ENCODE measurements at regions not wholly inside any gene's neighbourhood (a gene's known extent, or its start where the extent isn't known, plus 50 kb on each side); places are given as distances from the start of the nearest gene placed in this dataset.

DNA sequence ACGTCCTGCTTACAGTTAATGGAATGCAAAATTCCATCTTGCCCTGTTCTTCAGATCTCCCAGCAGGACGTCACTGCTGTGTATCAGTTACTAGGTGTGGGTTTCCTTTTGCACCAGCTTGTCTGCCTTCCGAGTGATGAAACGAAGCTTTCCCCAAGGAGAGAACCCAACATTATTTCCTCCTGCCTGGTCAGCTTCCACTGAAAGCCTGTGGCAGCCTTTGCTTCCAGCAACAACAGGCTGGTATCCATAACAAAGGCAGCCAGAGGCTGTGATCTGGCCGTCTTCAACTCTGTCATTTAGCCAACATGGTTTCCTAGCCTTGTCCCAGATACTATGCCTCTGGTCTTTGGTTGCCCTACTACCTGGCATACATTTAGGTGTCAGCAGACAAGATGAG lies 78.9 kb upstream of the HEY2 start:
- Histone ChIP-seq H3K9ac (ENCODE audit: low read depth, low read length) (no peak overlapping the region), H3K4me3 (ENCODE audit: low read length) (peak overlapping the region; percentile 2; the same call in 1 of the 2 replicates), H3K36me3 (ENCODE audit: insufficient read depth, low read depth, low read length) (no peaks in the 10 kb centered on the region), H3K27ac (ENCODE audit: low read length) (no peak overlapping the region), H3K4me1 (ENCODE audit: insufficient read depth, low read length) (peaks cover 11% of the 10 kb centered on the region), H3K27me3 (ENCODE audit: insufficient read depth, low read length) (no peaks in the 10 kb centered on the region), H3K9me3 (ENCODE audit: insufficient read depth, low read depth, low read length) (no peaks in the 10 kb centered on the region)

DNA sequence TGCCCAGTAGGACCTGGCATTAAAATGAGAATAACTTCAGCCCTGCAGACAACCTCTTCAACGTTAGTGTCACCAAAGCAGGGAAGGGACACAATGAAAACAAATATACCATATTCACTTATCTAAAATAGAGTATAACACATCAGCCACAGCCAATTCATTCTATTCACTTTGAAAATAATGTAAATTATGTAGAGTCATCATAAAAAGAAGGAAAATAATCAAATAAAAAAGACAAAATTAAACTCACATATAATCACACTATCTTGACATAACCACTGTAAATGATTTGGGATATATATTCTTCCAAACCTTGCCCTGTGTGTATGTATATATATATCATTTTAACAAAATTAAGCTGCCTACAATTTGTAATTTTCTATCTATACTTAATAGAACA lies 78.1 kb upstream of the HEY2 start:
- H3K9ac ChIP-seq (ENCODE audit: low read depth, low read length) = no peak overlapping the region
- H3K4me1 ChIP-seq (ENCODE audit: insufficient read depth, low read length) = peaks cover 11% of the 10 kb centered on the region
- H3K4me3 ChIP-seq (ENCODE audit: low read length) = peak overlapping the region; percentile 2; the same call in 1 of the 2 replicates
- no peaks in the 10 kb centered on the region for H3K36me3 ChIP-seq (ENCODE audit: insufficient read depth, low read depth, low read length)
- H3K27me3 ChIP-seq (ENCODE audit: insufficient read depth, low read length) = no peaks in the 10 kb centered on the region
- H3K9me3 ChIP-seq (ENCODE audit: insufficient read depth, low read depth, low read length) = no peaks in the 10 kb centered on the region
- no peak overlapping the region for H3K27ac ChIP-seq (ENCODE audit: low read length)

DNA sequence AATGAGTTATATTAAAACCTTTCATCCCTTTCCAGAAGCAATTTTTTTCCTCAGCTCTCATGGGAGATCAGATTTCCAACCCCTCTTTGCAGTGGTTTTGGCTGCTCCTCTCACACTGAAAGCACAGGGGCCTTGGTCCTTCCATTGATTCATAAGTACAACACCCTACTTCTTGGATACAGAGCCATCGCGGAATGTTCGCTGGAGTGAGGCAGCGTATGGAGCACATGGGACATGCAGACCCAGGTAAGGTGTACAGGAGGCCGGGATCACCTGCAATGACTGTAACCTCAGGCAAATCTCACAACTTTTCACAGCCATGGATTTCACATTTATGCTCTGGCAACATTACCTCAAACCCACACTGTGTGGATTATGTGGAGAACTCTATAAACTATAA lies 75.2 kb upstream of the HEY2 start:
- no peaks in the 10 kb centered on the region for H3K9me3 ChIP-seq (ENCODE audit: insufficient read depth, low read depth, low read length)
- no peaks in the 10 kb centered on the region for H3K36me3 ChIP-seq (ENCODE audit: insufficient read depth, low read depth, low read length)
- H3K9ac ChIP-seq (ENCODE audit: low read depth, low read length) = no peak overlapping the region
- H3K4me3 ChIP-seq (ENCODE audit: low read length) = no peak overlapping the region
- H3K4me1 ChIP-seq (ENCODE audit: insufficient read depth, low read length) = peaks cover 18% of the 10 kb centered on the region
- H3K27ac ChIP-seq (ENCODE audit: low read length) = no peak overlapping the region
- no peaks in the 10 kb centered on the region for H3K27me3 ChIP-seq (ENCODE audit: insufficient read depth, low read length)

DNA sequence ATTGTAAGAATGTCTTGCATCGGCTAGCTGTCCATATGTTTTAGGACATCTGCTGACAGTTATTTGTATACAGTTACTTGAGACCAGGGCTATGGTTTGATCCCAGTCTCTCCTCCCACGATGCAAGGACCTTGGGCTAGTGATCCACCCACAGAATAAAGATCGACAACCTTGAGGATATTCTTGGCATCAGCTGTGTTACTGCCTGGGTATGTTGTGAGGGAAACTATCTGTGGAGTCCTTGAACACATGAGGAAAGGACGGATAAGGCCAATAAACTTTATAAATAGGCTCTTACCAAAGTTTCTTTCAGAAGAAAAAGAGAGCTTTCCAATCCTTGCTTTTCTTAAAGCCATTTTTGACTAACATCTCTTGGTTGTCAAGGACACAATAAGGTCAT lies 70.8 kb upstream of the HEY2 start:
- Histone ChIP-seq H3K4me1 (ENCODE audit: insufficient read depth, low read length) (peaks cover 13% of the 10 kb centered on the region; the same call in 1 of the 2 replicates), H3K9me3 (ENCODE audit: insufficient read depth, low read depth, low read length) (no peaks in the 10 kb centered on the region), H3K9ac (ENCODE audit: low read depth, low read length) (no peak overlapping the region), H3K36me3 (ENCODE audit: insufficient read depth, low read depth, low read length) (no peaks in the 10 kb centered on the region), H3K27ac (ENCODE audit: low read length) (no peak overlapping the region), H3K4me3 (ENCODE audit: low read length) (no peak overlapping the region), H3K27me3 (ENCODE audit: insufficient read depth, low read length) (no peaks in the 10 kb centered on the region)

DNA sequence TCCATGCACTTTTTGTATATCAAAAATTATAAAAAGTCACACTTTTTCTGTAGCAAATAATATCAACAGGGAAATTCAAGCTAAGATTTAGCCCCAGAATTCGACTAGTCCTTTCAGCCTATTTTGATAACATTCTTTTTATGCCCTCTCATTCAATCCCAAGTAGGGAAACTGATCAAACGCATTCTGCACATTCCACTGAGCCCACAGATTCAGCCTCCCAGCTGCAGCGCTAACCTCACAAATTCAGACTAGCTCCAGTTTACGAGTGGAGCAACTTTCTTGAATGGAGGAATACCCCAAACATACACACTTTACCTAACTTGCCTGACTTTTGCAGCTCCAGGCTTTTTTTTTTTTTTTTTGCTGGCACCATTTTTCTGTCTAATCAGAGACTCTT lies 70.3 kb upstream of the HEY2 start:
- Histone ChIP-seq H3K27ac (ENCODE audit: low read length) (no peak overlapping the region), H3K27me3 (ENCODE audit: insufficient read depth, low read length) (no peaks in the 10 kb centered on the region), H3K9ac (ENCODE audit: low read depth, low read length) (no peak overlapping the region), H3K4me3 (ENCODE audit: low read length) (no peak overlapping the region), H3K36me3 (ENCODE audit: insufficient read depth, low read depth, low read length) (no peaks in the 10 kb centered on the region), H3K9me3 (ENCODE audit: insufficient read depth, low read depth, low read length) (no peaks in the 10 kb centered on the region), H3K4me1 (ENCODE audit: insufficient read depth, low read length) (peaks cover 13% of the 10 kb centered on the region; the same call in 1 of the 2 replicates)

DNA sequence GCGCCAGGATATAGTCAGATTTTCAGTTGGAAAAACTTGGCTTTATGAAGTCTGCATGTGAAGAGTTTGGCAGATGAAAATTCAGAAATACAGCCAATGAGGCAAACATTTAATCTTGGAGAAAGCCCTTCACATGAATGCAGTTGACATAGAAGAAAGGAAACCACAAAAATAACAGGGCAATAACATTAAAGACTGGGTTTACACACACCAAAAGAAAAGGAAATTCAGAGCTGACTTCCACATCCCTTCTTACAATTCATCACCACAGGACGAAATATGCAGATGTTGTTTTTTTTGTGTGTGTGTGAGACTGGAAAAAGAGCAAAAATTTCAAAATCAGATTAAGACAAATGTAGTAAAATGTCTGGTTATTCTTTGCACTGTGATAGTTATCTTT lies 69.8 kb upstream of the HEY2 start:
- peaks cover 3% of the 10 kb centered on the region; the same call in 1 of the 2 replicates for H3K9me3 ChIP-seq (ENCODE audit: insufficient read depth, low read depth, low read length)
- H3K36me3 ChIP-seq (ENCODE audit: insufficient read depth, low read depth, low read length) = no peaks in the 10 kb centered on the region
- no peak overlapping the region for H3K9ac ChIP-seq (ENCODE audit: low read depth, low read length)
- peaks cover 13% of the 10 kb centered on the region; the same call in 1 of the 2 replicates for H3K4me1 ChIP-seq (ENCODE audit: insufficient read depth, low read length)
- H3K27me3 ChIP-seq (ENCODE audit: insufficient read depth, low read length) = no peaks in the 10 kb centered on the region
- H3K27ac ChIP-seq (ENCODE audit: low read length) = no peak overlapping the region
- 0 out of 2 replicates have a peak overlapping the region, but pooled peaks have one; percentile 6 for H3K4me3 ChIP-seq (ENCODE audit: low read length)

DNA sequence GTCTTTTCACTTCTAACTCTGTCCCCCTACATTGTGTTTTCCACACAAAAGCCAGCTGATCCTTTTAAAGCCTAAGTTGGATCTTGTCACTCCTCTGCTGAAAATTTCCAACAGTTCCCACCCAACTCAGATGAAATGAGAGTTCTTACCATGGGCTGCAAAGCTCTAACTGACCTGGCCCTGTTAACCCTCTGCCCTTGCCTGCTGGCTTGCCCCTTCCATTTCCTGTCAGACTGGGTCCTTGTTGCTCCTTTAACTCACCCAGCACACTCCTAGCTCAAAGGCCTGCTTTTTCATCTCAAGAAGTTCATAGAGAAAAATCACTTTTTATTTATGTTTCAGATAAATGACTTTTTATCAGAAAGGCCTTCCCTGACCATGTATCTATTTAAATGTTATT lies 66.5 kb upstream of the HEY2 start:
- peaks cover 28% of the 10 kb centered on the region; the same call in 1 of the 2 replicates for H3K9me3 ChIP-seq (ENCODE audit: insufficient read depth, low read depth, low read length)
- no peaks in the 10 kb centered on the region for H3K36me3 ChIP-seq (ENCODE audit: insufficient read depth, low read depth, low read length)
- H3K27me3 ChIP-seq (ENCODE audit: insufficient read depth, low read length) = no peaks in the 10 kb centered on the region
- H3K9ac ChIP-seq (ENCODE audit: low read depth, low read length) = no peak overlapping the region
- peaks cover 13% of the 10 kb centered on the region; the same call in 1 of the 2 replicates for H3K4me1 ChIP-seq (ENCODE audit: insufficient read depth, low read length)
- no peak overlapping the region for H3K27ac ChIP-seq (ENCODE audit: low read length)
- H3K4me3 ChIP-seq (ENCODE audit: low read length) = no peak overlapping the region

DNA sequence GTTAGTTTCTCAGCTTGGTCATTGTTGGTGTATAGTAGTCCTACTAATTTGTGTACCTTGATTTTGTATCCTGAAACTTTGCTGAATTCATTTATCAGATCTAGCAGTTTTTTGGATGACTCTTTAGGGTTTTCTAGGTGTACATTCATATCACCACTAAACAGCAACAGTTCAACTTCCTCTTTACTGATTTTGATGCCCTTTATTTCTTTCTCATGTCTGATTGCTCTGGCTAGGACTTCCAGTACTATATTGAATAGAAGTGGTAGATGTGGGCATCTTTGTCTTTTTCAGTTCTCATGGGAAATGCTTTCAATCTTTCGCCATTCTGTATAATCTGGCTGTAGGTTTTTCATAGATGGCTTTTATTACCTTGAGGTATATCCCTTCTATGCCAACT lies 61.3 kb upstream of the HEY2 start:
- Histone ChIP-seq H3K4me3 (ENCODE audit: low read length) (no peak overlapping the region), H3K36me3 (ENCODE audit: insufficient read depth, low read depth, low read length) (peaks cover 37% of the 10 kb centered on the region), H3K9ac (ENCODE audit: low read depth, low read length) (no peak overlapping the region), H3K9me3 (ENCODE audit: insufficient read depth, low read depth, low read length) (peaks cover 78% of the 10 kb centered on the region), H3K27me3 (ENCODE audit: insufficient read depth, low read length) (no peaks in the 10 kb centered on the region), H3K27ac (ENCODE audit: low read length) (no peak overlapping the region), H3K4me1 (ENCODE audit: insufficient read depth, low read length) (no peaks in the 10 kb centered on the region)

DNA sequence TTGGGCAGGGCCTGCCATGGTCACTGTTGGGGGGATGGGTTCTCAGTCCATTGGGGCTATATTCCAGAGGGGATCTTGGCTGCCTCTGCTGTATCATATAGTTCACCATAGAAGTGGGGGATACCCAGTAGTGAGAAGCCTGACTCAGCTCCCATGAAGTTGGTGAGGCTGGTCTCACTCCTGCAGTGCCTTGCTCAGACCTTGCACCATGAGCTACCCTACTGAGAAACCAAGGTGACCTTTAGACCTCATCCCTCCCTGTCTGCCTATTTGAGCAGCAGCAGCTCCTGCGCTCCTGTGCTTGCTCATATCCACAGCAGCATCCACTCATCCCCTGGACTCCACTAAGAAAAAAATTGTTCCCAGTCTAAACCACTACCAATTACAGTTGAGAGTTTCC lies 56.0 kb upstream of the HEY2 start:
- Histone ChIP-seq H3K4me1 (ENCODE audit: insufficient read depth, low read length) (no peaks in the 10 kb centered on the region), H3K9ac (ENCODE audit: low read depth, low read length) (no peak overlapping the region), H3K27me3 (ENCODE audit: insufficient read depth, low read length) (no peaks in the 10 kb centered on the region; the same call in 1 of the 2 replicates), H3K27ac (ENCODE audit: low read length) (no peak overlapping the region), H3K9me3 (ENCODE audit: insufficient read depth, low read depth, low read length) (peaks cover 95% of the 10 kb centered on the region), H3K36me3 (ENCODE audit: insufficient read depth, low read depth, low read length) (peaks cover 86% of the 10 kb centered on the region), H3K4me3 (ENCODE audit: low read length) (peak overlapping the region; percentile 15; the same call in 1 of the 2 replicates)

DNA sequence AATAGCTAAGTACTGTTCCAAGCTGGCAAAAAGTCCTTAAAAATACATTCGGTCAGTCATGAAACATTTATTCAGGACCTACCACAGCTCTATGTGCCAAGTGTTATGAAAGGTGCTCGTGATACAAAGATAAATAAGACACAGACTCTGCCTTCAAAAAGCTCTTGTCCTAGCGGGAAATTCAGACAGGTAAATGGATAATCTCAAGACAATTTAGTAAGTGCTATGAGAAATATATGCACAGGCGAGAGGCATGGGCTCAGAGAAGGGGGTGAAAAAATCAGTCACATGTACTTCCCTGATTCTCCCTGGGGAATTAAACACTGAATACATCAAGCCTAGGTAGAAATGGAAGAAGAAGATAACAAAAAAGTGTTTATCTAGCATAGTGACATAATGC lies 49.8 kb upstream of the HEY2 start:
- H3K27me3 ChIP-seq (ENCODE audit: insufficient read depth, low read length) = no peaks in the 10 kb centered on the region; the same call in 1 of the 2 replicates
- H3K9me3 ChIP-seq (ENCODE audit: insufficient read depth, low read depth, low read length) = peaks cover 36% of the 10 kb centered on the region
- H3K27ac ChIP-seq (ENCODE audit: low read length) = no peak overlapping the region
- H3K36me3 ChIP-seq (ENCODE audit: insufficient read depth, low read depth, low read length) = peaks cover 67% of the 10 kb centered on the region
- no peak overlapping the region for H3K9ac ChIP-seq (ENCODE audit: low read depth, low read length)
- H3K4me3 ChIP-seq (ENCODE audit: low read length) = no peak overlapping the region
- H3K4me1 ChIP-seq (ENCODE audit: insufficient read depth, low read length) = peaks cover 16% of the 10 kb centered on the region
